ENCODE measurements at regions not wholly inside any gene's neighbourhood (a gene's known extent, or its start where the extent isn't known, plus 50 kb on each side); places are given as distances from the start of the nearest gene placed in this dataset.

DNA sequence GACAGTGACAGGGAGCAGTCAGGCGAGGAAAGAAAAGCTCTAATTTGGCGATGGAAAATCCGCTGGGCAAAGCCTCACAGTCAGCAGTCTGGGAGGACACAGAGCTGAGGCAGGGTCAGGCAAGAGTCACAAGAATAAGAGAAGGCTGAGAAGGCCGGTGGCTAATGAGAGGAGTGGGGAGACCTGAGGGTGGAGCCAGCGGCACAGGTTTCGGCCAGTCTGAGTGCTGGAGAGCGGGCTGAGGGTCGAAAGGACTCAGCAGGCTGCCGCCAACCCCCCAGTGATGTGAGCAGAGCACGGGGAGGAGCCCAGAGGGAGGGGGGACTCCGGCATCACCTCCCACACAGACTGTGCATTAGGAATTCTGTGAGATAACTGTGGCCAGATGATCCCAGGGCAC is 500.6 kb upstream of the MYT1L start:
- TF ChIP-seq, protein P1, sequence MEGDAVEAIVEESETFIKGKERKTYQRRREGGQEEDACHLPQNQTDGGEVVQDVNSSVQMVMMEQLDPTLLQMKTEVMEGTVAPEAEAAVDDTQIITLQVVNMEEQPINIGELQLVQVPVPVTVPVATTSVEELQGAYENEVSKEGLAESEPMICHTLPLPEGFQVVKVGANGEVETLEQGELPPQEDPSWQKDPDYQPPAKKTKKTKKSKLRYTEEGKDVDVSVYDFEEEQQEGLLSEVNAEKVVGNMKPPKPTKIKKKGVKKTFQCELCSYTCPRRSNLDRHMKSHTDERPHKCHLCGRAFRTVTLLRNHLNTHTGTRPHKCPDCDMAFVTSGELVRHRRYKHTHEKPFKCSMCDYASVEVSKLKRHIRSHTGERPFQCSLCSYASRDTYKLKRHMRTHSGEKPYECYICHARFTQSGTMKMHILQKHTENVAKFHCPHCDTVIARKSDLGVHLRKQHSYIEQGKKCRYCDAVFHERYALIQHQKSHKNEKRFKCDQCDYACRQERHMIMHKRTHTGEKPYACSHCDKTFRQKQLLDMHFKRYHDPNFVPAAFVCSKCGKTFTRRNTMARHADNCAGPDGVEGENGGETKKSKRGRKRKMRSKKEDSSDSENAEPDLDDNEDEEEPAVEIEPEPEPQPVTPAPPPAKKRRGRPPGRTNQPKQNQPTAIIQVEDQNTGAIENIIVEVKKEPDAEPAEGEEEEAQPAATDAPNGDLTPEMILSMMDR (IDR thresholded peaks at IDR 0.05) = peak; percentile 24
- TF ChIP-seq EZH2phosphoT487 (IDR thresholded peaks at IDR 0.05) = no peak
